Eye (tissue), 1 donor: ENCODE measurements at regions not wholly inside any gene's neighbourhood (a gene's known extent, or its start where the extent isn't known, plus 50 kb on each side); places are given as distances from the start of the nearest gene placed in this dataset.
"Not testable (repeated sequence)": the region's sequence is repeated elsewhere in the genome, so short reads cannot be mapped to it uniquely, and the experiment has no call there.

Source experiments
- DNase-seq: peaks from one replicate; pipeline ENCODE4 v3.0.0-alpha.2; 2015

DNA sequence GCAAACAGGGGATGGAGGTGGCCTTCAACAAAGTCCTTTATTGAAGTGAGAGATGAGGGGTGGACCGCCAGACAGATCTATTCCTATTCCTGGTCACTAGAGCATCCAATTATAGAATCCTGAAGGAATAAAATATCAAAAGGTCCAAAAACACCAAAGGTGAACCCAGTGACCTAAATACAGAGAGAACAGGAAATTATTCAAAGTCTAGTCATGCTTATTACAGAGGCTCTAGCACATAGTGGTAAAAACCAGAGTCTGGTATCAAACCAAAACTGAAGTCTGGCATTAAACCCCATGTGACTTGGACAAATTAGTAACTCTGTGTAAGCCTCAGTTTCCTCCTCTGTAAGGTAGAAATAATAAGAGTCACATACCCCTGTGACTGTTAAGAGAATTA, 100.5 kb upstream of the SNX2 start:
- no peak for DNase-seq

DNA sequence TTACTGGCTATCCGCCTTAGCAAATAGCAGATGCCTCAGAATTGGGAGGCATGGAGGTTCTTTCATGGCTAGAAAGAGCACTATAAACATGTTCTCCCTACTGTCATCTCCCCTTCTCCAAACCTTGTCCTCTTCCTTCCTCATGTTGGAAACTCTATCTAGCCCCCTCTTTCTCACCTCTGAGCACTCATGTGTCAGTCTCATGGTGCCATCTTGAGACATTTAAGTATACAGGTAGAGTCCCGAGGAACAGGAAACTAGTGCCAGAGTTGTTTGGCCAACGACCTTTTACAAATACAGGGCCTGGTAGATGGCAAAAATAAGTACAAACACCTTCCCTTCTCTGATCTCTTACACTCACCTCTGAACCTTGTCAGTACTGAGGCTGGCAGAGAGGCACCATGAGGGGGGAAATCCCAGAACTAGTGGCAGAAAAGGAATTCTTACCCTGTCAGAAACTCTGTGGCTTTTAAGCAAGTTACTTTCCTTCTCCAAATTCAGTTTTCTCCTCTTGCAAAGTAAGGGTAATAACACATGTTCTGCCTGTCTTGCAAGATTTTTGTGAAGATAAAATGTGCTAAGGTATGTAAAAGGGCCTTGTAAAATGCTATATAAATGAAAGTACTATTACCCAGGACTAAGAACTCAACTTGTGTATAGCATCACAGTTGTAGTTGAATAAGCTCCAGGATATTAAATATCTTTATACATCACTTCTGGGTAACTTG, 94.1 kb upstream of the SNX2 start:
- no peak for DNase-seq

DNA sequence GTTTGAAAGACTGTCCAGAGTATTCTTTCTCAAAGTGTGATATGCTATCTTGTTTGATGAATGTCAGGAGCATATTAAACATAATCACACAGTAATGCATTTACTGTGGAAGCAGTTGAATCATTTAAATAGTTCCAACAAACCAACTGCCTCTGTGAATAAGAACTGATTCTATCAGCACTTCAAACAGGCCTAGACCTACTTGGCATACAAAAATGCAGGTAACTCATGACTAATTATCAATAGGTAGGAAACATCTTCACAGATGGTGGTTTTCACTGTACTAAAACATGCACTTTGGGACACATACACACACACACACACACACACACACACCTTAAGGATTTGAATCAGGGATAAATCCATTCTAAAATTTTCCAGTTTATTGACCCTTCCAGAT, 91.2 kb upstream of the SNX2 start:
- no peak for DNase-seq

DNA sequence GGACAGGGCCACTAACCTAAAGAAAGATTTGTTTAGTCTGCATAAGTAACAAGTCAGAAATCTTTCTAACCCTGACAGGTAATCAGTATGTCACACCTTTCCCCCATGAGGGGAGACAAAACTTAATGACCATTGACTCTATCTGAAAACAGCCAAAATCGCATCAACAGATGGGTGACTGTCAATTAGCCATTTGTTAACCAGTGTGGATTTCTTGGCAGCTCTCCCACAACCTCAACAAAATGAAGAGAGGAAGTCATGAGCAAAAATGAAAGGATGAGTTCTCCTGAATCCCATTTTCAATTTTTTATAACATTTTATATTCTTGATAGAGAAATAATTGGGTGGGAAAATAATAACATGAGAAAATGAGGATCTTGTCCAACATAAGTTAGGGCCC, 84.6 kb upstream of the SNX2 start:
- no peak for DNase-seq

DNA sequence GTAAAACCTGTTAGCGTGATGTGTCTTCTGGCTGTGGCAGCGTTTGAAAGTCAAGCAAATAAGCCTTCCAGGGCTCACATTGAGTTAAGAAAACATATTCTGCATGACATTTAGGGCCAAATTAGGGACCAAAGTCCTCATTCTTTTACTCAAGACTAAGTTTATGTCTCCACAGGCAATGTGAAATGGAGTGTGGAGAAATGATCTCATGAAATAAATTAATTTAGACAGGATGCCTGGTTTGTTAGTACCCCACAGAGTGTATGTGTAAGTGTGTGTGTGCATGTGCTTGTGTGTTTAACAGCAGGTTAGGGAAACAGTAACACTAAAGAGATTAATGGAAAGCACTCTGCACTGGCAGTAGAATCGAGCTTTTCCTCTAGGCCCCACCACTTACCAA, 82.9 kb upstream of the SNX2 start:
- peak; percentile 68 for DNase-seq

DNA sequence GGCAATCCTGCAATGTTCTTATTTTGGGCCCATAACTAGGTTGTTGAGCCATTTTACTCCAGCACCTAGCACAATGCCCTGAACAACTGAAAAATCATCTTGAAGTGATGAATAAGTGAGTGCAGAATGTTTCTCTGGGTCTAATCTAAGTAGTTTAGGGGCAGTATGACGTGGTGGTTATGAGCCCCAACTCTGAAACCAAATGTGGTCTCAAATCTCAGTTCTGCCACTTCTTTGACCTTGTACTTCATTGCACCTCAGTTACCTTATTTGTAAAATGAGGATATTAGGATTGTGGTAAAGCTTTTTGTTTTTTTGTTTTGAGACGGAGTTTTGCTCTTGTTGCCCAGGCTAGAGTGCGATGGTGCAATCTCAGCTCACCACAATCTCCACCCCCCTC, 80.9 kb upstream of the SNX2 start:
- no peak for DNase-seq

DNA sequence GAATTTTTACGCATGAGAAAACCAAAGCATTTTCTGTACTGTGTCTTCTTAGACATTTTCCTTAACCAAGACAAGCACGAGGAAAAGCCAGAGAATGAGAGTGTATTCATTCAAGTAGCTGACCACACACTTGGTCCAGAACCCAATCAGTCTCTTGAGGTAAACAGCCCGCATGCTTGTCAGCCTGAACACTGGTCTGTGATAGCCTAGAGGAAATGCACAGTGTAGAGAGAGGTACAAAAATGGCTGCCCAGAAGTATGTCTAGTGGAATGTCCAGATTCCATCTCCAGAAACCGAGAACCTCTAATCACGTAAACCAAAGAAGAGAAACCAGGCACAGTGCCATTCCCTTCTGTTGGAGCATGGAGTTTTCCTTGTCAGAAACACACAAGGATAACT, 80.0 kb upstream of the SNX2 start:
- no peak for DNase-seq

DNA sequence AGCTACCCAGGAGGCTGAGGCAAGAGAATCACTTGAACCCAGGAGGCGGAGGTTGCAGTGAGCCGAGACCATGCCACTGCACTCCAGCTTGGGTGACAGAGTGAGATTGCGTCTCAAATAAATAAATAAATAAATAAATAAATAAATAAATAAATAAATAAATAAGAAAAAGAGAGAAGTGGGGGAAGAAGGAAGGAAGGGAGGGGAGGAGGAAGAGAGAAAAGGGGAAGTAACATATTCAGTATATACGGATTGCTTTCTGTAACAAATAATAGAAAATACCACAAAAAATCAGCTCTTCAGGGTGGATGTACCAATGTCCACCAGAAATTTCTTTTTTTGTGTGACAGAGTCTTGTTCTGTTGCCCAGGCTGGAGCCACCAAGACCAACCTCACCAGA, 78.1 kb upstream of the SNX2 start:
- not testable (repeated sequence) for DNase-seq

DNA sequence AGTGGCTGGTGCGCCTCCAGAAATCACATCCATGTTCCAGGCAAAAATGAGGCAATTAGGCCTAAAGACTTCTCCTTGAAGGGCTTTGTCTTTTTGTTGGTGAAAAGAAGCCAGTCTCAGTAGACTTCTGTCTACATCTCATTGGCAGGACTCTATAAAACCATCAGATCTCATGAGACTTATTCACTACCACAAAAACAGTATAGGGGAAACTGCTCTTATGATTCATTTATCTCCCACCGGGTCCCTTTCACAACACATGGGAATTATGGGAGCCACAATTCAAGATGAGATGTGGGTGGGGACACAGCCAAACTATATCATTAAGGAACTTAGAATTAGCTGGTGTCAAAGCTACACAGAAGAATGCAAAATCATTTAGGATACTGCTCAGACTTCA, 77.7 kb upstream of the SNX2 start:
- DNase-seq = no peak

DNA sequence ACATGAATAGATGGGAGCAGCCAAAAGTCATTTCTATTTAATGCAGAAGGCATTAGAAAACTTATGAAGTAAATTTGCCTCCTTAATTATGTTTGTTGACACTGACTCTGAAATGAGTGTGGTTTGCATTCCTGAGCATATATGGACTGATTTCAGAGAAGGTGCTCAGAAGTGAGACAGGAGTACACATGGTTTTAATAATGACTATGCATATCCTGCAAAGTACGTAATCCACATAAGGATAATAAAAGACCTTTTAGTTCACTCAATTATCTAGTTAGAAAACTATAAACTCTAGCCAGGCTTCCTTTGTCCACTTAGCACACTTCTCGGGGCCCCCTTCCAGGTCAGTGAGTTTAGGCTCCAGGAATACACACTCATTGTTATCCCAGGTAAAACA, 75.7 kb upstream of the SNX2 start:
- DNase-seq = peak; percentile 45

DNA sequence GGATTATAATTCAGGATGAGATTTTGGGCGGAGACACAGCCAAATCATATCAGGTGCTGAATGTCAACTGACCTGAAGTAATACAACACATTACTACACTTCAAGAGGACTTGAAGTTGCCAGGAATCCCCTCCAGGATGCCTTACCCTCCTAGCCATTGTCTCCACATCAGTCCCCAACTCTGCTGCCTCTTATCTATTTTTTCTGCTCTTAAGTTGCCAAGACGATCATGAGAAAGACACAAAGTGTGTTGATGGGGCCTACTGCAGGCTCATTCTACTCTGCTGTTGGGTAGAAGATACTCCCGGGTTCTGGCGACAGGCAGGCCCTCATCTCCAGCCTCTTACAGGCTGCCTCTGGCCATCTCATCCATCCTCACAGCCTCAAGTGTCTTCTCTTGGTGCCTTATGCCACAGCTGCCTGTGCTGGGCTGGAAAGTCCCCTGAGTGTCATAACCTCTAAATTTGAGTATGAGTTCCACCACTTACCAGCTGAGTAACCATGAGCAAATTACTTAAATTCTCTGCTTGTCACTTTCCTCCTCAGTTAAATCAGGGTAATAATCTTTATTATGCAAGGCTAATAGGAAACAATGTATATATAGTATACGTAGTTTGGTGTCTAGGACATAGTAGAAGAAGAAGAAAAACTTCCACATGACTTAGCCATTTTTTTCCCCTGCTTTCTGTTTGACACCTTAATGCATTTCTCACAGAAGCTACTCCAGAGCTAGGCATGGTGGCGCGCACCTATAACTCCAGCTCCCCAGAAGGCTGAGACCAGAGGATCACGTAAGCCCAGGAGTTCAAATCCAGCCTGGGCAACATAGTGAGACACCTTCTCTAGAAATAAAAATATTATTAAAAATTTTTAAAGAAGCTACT, 73.0 kb upstream of the SNX2 start:
- DNase-seq = no peak

DNA sequence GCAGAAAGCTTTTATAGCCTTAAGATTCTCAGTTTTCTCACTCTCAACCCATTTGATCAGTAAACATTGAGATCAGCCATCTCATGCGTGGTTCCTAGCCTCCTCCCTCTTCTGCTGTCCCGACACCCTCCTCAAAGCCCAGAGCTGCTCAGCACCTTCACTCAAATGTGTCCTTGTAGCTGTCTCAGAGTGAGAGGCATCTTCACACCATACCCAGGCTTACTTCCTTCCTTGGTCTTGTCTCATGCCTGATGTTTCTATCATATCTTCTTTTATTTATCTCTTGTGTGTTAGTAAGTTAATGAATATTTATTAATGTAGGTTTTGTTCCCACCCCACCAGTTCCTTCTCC, 72.4 kb upstream of the SNX2 start:
- DNase-seq = no peak

DNA sequence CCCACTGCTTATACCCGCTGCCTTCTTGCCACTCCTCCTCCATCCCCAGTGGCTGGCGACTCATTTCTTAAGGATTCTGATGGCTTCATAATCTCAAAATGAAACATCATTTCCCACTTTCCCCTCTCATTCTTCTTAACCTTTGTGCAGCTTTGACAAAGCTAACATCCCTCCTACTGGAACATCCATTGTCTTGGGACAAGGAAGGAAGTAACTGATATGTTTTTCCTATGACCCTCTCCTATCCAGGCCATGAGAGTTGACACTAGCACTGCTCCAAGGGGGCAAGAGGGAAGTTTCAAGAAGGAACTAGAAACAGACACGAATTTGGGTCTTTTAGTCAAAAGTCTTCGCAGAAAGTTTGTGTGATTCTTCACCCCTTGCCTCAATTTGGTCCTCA, 71.7 kb upstream of the SNX2 start:
- DNase-seq = no peak

DNA sequence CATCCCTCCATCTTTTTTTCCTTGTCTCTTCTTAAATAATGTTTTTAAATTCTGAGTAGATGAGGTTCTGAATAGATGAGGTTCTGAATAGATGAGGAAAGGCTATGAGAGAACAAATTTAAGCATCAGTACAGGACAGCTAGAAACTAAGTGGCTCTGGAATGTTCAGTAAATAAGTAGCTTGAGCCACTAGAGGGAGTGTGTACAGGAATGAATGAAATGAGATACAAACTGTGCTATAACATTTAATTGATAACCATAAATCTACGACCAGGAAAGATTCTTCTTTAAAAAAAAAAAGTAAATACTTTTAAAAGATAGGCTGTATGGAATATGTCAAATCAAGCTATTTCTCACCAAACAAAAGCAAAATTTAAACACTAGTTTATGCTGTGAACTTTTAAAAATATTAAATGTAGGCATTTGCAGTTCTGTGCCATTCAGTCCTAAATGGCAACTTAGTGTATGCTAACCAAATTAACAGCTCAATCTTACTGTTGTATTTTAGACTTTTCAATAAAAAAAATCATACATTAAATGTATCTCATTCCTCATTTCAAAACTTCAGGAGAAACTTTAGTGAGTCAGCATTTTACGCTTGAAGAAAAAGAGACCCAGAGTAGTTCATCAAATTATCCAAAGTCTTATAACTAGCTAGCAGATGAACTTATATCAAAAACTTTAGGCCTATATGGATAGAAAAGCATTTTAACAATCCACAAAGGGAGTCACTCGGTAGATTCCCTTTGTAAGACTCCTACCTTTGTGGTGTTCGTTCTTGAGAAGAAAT, 70.4 kb upstream of the SNX2 start:
- DNase-seq = peak; percentile 50

DNA sequence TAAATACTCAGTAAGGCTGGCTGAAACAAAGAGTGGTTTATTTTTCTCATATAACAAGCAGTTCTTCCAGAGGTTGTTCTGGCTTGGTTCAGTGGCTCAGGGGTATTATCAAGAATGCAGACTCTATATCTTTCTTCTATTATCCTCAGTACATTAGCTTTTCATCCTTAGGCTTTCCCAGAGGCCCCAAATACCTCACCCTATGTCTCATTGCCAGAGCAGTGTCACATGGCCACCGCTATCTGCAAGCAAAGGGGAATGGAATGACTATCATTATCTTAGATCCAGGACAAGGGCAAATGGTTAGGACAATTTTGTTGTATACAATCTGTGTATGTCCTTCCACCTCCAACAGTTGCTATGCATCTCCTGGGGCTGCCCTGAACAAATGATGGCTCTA, 69.0 kb upstream of the SNX2 start:
- no peak for DNase-seq

DNA sequence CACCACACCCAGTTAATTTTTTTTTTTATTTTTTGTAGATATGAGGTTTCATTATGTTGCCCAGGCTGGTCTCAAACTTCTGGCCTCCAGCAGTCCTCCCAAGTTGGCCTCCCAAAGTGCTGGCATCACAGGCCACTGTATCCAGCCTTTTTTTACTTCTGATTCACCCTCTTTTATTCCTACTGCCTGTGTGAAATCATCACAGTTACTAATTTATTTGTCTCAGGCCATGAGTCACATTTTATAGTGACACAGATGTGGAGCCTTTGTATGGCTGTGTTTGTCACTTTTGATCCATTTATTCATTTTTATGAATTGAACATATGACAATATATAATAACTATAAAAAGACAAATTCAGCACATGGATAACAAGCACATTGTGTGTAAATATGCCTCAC, 67.1 kb upstream of the SNX2 start:
- DNase-seq = no peak

DNA sequence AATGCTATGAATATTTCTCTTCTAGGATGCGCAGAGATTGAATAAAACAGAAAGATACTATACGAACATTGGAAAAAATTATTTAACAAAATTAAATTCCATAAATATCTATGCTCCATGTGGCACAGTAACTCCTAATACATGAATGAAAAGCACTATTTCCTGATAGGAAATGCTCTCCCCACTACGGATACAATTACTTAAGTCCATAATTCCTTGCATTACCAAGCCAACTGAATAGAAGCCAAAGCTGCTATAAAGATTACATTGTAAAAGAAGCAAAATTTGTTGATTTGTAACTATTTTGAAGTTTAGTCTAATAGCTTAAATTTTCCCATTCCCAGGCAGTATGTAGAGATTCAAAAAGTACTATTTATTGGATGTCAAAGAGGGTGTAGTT, 61.8 kb upstream of the SNX2 start:
- DNase-seq = no peak

DNA sequence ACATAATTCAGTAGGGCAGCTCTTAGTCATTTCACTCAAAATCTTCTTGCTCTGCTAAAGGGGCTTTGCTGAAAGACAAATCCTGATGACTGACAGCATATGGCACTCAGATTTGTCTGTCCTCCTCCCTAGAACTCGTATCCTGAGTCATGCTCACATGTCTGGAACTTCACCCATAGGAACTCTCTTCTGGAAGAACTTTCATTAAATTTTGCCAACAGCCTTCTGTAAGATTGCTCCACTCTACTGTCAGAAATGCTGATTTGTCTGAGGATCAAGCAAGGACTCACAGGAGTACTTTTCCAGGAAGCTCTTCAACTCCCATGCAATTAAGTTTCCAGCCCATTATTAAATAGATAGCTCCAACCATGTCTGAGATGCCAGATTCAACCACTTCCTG, 59.8 kb upstream of the SNX2 start:
- no peak for DNase-seq

DNA sequence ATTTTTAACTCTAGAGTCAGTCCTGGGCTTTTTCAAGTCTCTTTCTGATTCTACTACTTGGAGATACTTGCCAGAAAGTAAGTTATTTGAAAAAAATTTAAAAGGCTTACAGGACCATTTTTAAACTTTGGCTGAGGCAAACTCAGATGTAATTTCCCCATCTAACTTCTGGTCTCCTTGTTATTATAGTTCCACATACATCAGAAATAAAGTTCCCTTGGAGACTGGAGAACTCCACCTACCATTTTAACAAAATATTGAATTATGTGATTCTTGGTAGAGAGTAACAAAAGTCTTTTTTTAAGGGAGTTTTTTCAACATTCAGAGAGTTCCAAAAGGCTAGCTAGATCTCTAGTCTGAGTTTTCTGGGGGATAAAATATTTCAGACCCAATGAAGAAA, 56.3 kb upstream of the SNX2 start:
- no peak for DNase-seq

DNA sequence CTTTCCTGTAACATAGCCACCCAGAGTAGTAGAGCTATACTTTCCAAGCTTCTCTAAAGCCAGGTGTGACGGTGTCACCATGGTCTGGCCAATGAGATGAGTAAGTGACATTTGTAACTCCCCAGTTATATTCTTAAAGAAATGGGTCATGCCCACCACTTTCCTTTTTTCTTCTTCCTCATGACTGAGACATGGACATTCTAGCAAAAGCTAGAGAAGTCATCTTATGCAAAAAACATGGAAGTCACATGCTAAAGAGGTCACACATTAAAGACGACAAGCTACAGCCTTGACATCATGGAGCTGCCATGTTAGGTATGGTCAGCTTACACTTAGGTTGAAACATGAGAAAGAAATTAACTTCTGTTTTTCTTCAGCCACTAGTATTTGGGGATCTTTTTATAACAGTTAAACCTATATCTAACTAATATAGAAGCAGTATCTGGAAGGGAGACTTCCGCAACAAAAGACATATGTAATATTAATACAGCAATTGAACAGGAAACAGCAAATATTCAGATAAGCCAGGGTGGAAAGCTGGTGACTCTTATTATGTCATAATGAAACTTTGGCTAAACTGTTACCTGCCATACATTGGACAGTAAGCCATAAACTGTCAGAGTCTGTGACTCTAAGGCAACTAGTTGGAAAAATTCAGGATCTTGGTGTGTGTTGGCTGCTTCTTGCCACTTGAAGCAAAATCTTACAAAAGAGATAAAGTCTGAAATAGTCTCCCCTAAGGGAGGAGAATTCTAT, 54.7 kb upstream of the SNX2 start:
- DNase-seq = no peak

DNA sequence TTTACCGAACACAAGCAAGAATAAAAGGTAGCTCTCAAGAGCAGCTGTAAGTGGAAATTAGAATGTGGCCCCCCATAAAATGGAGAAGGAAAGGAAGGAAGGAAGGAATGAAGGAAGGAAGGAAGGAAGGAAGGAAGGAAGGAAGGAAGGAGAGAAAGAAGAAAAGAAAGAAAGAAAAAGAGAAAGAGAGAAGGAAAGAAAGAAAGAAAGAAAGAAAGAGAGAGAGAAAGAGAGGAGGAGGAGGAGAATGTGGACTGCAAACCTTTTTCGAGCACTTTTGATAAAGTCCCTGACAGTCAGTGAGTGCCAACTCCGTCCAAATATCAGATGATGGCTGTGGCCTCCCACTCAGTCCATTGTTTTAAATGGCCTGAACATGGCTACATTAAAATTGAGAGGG, 53.8 kb upstream of the SNX2 start:
- no peak for DNase-seq

DNA sequence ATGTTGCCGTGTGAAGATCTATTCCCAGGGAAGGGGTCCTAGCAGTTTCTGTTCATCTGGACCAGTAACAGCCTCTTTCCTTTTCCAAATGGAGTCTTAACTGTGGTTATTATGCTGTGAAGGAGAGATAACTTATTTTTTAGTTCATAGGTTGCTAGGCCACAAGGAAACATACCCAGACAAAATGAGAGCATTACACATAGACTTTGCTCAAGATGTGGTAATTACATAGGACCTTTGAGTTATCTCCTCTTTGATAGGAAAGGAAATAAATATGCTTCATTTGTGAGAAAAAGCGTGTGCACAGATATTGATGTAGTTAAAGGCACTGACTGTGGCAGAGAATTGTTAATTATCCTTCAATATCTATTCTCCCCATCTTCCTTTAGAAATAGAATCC, 52.5 kb upstream of the SNX2 start:
- DNase-seq = no peak
